Right lobe of liver (tissue), 6 donors: ENCODE measurements at regions not wholly inside any gene's neighbourhood (a gene's known extent, or its start where the extent isn't known, plus 50 kb on each side); places are given as distances from the start of the nearest gene placed in this dataset.

Experiments
- ATAC-seq, 4 donors: fragments of 200-7000 bp; cut with Tn5 transposase; one replicate each; pipeline ENCODE4 v1.9.1; 2020; ENCODE audit warnings: mild to moderate bottlenecking in 4 of 4, moderate library complexity in 4 of 4
- DNase-seq, 3 donors: peaks; one replicate each; pipeline ENCODE4 v3.0.0-alpha.2; 2020
- H3K27ac ChIP-seq, 3 donors: fragments of 200-600 bp; one replicate each; pipeline ENCODE4 v1.8.0; 2022
- H3K27me3 ChIP-seq, 2 donors: fragments of 200-600 bp; one replicate each; pipeline ENCODE4 v1.8.0; 2022
- H3K36me3 ChIP-seq, 4 donors: fragments of 200-600 bp; sonication (generic) in 1 of 4; one replicate each; pipeline versions ENCODE4 v1.5.1 to v1.8.0; 2017 to 2022; ENCODE audit warnings: control low read depth in 1 of 4
- H3K4me1 ChIP-seq, 4 donors: fragments of 200-600 bp; sonication (generic) in 1 of 4; one replicate each; pipeline versions ENCODE4 v1.5.1 to v1.8.0; 2017 to 2022; ENCODE audit warnings: control low read depth in 1 of 4
- H3K4me3 ChIP-seq, 3 donors: fragments of 200-600 bp; one replicate each; pipeline ENCODE4 v1.8.0; 2022
- H3K9me3 ChIP-seq, 4 donors: fragments of 200-600 bp; sonication (generic) in 1 of 4; one replicate each; pipeline versions ENCODE4 v1.5.1 to v1.8.0; 2017 to 2022; ENCODE audit warnings: control low read depth in 1 of 4
- CTCF ChIP-seq, 4 donors: fragments of 200-600 bp in 3 of 4; fragments of 450-650 bp in 1 of 4; IDR thresholded peaks; one replicate each; pipeline versions ENCODE4 v1.5.1 to v1.8.0; 2016 to 2022; ENCODE audit warnings: antibody characterized with exemption in 4 of 4, mild to moderate bottlenecking in 2 of 4
- POLR2A ChIP-seq: fragments of 450-650 bp; IDR thresholded peaks from one replicate; pipeline ENCODE4 v1.6.1; 2017; ENCODE audit warnings: antibody characterized with exemption, mild to moderate bottlenecking
- WGBS: methylation state at CpG from one replicate; pipeline ENCODE4 v1.1.6; 2018; ENCODE audit warnings: low coverage, low lambda C conversion rate; ENCODE audit not compliant: insufficient coverage; ENCODE audit errors: missing lambda C conversion rate; 5-methylcytosine and 5-hydroxymethylcytosine counted together
- intact Hi-C, 2 donors: fragments of 100-400 bp; cut with DNase I; formaldehyde crosslinking; loops; one replicate each; pipeline versions ENCODE4 v1.11.2 to v1.14.1; 2022
- donor health status: DM: no; HTN: yes; CAD: no.
- donor health status: DM: no; HTN: no; CAD: no.
- donor health status: DM: no; HTN: no; CAD: no.
- donor health status: DM: no; HTN: yes; CAD: no.
- donor health status: DM: no; HTN: yes; CAD: no.

GRCh38 chr10:9645404-9645803 is 1372.3 kb upstream of the CELF2 start:
- Histone ChIP-seq H3K4me1 (no peaks in the 10 kb centered on the region), H3K27ac (no peak overlapping the region), H3K4me3 (no peak overlapping the region), H3K36me3 (no peaks in the 10 kb centered on the region), H3K27me3 (no peaks in the 10 kb centered on the region), H3K9me3 (peaks cover 0 to 4% (median 0%) of the 10 kb centered on the region in 4 donors)
- DNase-seq = no peak
- TF ChIP-seq CTCF (IDR thresholded peaks at IDR 0.05) = no peak
- no peak for TF ChIP-seq POLR2A
- intact Hi-C loops = no loop called here
- ATAC-seq = no peak
- 39% methylated on average over 3 of the region's 3 CpGs for WGBS

- H3K36me3 ChIP-seq = no peaks in the 10 kb centered on the region
- TF ChIP-seq POLR2A (no peak), CTCF (IDR thresholded peaks at IDR 0.05) (no peak)
- H3K4me3 ChIP-seq = no peak overlapping the region
- WGBS = 39% methylated on average over 2 of the region's 2 CpGs
- intact Hi-C loops = no loop called here
- H3K4me1 ChIP-seq = no peaks in the 10 kb centered on the region
- DNase-seq = no peak
- ATAC-seq = no peak
- no peaks in the 10 kb centered on the region for H3K27me3 ChIP-seq
- H3K9me3 ChIP-seq = peaks cover 0 to 4% (median 0%) of the 10 kb centered on the region in 4 donors
- H3K27ac ChIP-seq = no peak overlapping the region
These were observed 1371.6 kb upstream of the CELF2 start for GRCh38 chr10:9645928-9646600.

DNA sequence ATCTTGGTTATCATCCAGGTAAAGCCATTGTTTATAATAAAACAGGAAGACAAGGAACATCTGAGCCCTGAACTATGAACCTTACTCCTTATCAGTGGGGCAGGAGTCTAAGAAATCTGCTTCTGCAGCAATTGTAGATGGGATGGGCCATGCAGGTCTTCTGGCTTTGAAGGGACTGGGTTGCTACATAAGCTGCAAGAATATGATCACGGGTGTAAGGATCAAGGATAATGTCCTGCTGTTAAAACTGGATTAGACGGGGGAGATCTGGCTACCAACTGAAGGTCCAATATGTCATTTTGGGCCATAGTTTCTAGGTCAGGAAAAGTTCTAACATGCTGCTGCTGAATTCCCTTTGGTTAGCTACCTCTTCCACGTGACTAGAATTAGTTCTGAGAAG is 1363.4 kb upstream of the CELF2 start:
- Histone ChIP-seq H3K27ac (no peak overlapping the region), H3K9me3 (no peaks in the 10 kb centered on the region), H3K4me1 (no peaks in the 10 kb centered on the region), H3K4me3 (no peak overlapping the region), H3K36me3 (no peaks in the 10 kb centered on the region), H3K27me3 (no peaks in the 10 kb centered on the region)
- 68% methylated on average over 3 of the region's 3 CpGs for WGBS
- intact Hi-C loops = no loop called here
- ATAC-seq (no peak), DNase-seq (no peak)
- TF ChIP-seq POLR2A (no peak), CTCF (IDR thresholded peaks at IDR 0.05) (no peak)

DNA sequence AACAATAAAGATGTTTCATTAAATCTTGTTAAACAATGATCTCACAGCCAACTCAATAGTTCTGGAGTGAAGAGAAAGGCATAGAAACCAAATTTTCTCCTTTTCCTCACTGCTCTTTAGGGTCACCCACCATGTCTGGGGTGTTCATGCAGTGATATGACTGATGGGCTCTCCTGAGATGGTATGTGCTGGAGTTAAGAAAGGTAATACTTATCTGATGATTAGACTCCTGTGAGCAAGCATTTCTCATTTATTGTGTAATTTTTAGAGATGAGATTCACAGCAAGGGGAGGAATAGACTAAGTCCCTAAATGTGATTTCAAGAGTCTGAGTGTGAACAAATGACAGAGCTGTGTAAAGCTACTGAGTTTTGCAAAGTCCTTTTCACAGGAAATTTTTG is 1361.3 kb upstream of the CELF2 start:
- no peak for TF ChIP-seq POLR2A
- no peak for TF ChIP-seq CTCF (IDR thresholded peaks at IDR 0.05)
- DNase-seq = no peak
- Histone ChIP-seq H3K4me1 (no peaks in the 10 kb centered on the region), H3K9me3 (no peaks in the 10 kb centered on the region), H3K27me3 (no peaks in the 10 kb centered on the region), H3K4me3 (no peak overlapping the region), H3K36me3 (no peaks in the 10 kb centered on the region), H3K27ac (no peak overlapping the region)
- intact Hi-C loops = no loop called here
- ATAC-seq = no peak

DNA sequence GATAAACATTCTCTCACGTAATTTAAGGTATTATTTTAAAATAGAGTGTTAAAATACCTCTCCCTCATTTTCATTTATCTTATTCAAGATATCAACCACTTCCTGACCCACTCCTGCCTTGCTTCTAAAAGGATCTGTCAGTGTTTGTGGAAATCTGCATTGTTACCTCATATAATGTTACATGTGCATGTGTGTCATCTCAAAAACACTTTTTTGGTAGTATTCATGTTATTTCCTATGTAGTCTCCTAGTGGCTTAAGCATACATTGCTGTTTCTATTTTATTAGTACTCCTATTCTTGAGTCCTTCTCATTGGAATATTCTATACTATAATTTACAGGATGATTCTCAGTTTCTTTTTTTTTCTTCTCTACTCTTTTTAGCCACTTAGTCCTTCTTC is 1360.7 kb upstream of the CELF2 start:
- Histone ChIP-seq H3K27me3 (no peaks in the 10 kb centered on the region), H3K4me3 (no peak overlapping the region), H3K4me1 (no peaks in the 10 kb centered on the region), H3K27ac (no peak overlapping the region), H3K36me3 (no peaks in the 10 kb centered on the region), H3K9me3 (no peaks in the 10 kb centered on the region)
- intact Hi-C loops = no loop called here
- TF ChIP-seq CTCF (IDR thresholded peaks at IDR 0.05) = no peak
- TF ChIP-seq POLR2A = no peak
- DNase-seq (no peak), ATAC-seq (no peak)
- 12% methylated on average over 1 of the region's 1 CpG for WGBS
